HG03521 (cell line): ENCODE measurements at regions not wholly inside any gene's neighbourhood (a gene's known extent, or its start where the extent isn't known, plus 50 kb on each side); places are given as distances from the start of the nearest gene placed in this dataset.

Experiments
- ATAC-seq: cut with Tn5 transposase; IDR thresholded peaks from one replicate; pipeline ENCODE4 v1.9.1; 2021; ENCODE audit warnings: mild to moderate bottlenecking, moderate library complexity; ENCODE audit not compliant: unreplicated experiment

GRCh38 chr2:66840321-66841002 is 405.5 kb downstream of the MEIS1 start:
- no peak for ATAC-seq

- no peak for ATAC-seq
These were observed 408.9 kb downstream of the MEIS1 start for GRCh38 chr2:66843847-66844246.

GRCh38 chr2:66845307-66845706 is 410.4 kb downstream of the MEIS1 start:
- ATAC-seq = no peak

GRCh38 chr2:66846887-66847286 is 412.0 kb downstream of the MEIS1 start:
- ATAC-seq = no peak

- ATAC-seq = no peak
These were observed 414.3 kb downstream of the MEIS1 start for GRCh38 chr2:66849153-66849755.

GRCh38 chr2:66850376-66850775 is 415.5 kb downstream of the MEIS1 start:
- ATAC-seq = no peak

GRCh38 chr2:66851449-66851872 is 416.5 kb downstream of the MEIS1 start:
- ATAC-seq = no peak

- ATAC-seq = no peak
These were observed 418.0 kb downstream of the MEIS1 start for GRCh38 chr2:66852953-66853352.

GRCh38 chr2:66853585-66853984 is 418.7 kb downstream of the MEIS1 start:
- no peak for ATAC-seq

GRCh38 chr2:66854298-66854697 is 419.4 kb downstream of the MEIS1 start:
- no peak for ATAC-seq

- no peak for ATAC-seq
These were observed 428.1 kb downstream of the MEIS1 start for GRCh38 chr2:66862885-66863650.

- no peak for ATAC-seq
These were observed 430.2 kb downstream of the MEIS1 start for GRCh38 chr2:66865161-66865560.

GRCh38 chr2:66866331-66867062 is 431.6 kb downstream of the MEIS1 start:
- no peak for ATAC-seq

GRCh38 chr2:66867063-66867441 is 432.1 kb downstream of the MEIS1 start:
- no peak for ATAC-seq

- ATAC-seq = no peak
These were observed 434.2 kb downstream of the MEIS1 start for GRCh38 chr2:66869076-66869475.

- no peak for ATAC-seq
These were observed 437.4 kb downstream of the MEIS1 start for GRCh38 chr2:66872081-66872985.

- ATAC-seq = no peak
These were observed 438.2 kb downstream of the MEIS1 start for GRCh38 chr2:66872986-66873754.

- no peak for ATAC-seq
These were observed 439.5 kb downstream of the MEIS1 start for GRCh38 chr2:66874411-66874810.

GRCh38 chr2:66875941-66876462 is 441.1 kb downstream of the MEIS1 start:
- no peak for ATAC-seq
